NCI-H1930 (cell line): ENCODE measurements at regions not wholly inside any gene's neighbourhood (a gene's known extent, or its start where the extent isn't known, plus 50 kb on each side); places are given as distances from the start of the nearest gene placed in this dataset.
"Not testable (repeated sequence)": the region's sequence is repeated elsewhere in the genome, so short reads cannot be mapped to it uniquely, and the experiment has no call there.

Experiments used
- DNase-seq, 2 experiments: peaks; one replicate each; lab custom pipeline; 2025; lab: John Stamatoyannopoulos, UW

GRCh38 chr10:55899472-55900147 lies 461.4 kb downstream of the ZWINT start:
- DNase-seq = not testable (repeated sequence)

DNA sequence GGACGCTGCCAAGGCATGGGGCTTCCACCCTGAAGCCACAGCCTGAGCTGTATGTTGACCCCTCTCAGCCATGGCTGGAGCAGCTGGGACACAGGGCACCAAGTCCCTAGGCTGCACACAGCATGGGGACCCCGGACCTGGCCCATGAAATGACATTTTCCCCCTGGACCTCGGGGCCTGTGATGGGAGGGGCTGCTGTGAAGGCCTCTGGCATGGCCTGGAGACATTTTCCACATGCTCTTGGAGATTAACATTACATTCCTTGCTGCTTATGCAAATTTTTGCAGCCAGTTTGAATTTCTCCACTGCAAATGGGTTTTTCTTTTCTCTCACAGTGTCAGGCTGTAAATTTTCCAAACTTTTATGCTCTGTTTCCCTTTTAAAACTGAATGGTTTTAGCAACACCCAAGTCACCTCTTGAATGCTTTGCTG lies 463.6 kb downstream of the ZWINT start:
- DNase-seq = no peak

GRCh38 chr10:55892276-55892675 lies 468.8 kb downstream of the ZWINT start:
- DNase-seq = no peak

GRCh38 chr10:55881588-55881987 lies 479.5 kb downstream of the ZWINT start:
- no peak for DNase-seq

GRCh38 chr10:55873485-55873884 lies 487.6 kb downstream of the ZWINT start:
- DNase-seq = no peak

- no peak for DNase-seq
These were observed 490.9 kb downstream of the ZWINT start for GRCh38 chr10:55870186-55870585.

DNA sequence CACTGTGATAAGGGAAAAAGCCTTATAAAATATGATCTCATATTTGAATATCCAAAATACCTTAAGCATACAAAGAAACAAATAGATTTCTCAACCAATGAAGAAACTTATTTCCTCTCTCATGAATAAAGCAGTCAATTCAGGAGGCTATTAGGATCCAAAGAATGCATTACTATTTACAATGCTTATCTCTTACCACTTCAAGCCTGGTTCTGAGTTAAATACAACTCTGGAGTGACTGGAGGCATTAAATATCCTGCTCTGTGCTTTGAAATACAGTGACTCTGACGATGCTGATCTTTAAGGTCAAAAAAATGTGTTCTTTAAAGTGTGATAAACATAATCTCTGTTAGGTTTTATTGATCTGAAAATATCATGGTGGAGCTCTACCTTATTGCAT lies 493.2 kb downstream of the ZWINT start:
- no peak for DNase-seq

- no peak for DNase-seq
These were observed 502.3 kb downstream of the ZWINT start for GRCh38 chr10:55858730-55859129.

GRCh38 chr10:55852900-55853299 lies 508.2 kb downstream of the ZWINT start:
- DNase-seq = peak; percentile 75 to 77

- DNase-seq = no peak
These were observed 523.8 kb downstream of the ZWINT start for GRCh38 chr10:55837273-55837672.

DNA sequence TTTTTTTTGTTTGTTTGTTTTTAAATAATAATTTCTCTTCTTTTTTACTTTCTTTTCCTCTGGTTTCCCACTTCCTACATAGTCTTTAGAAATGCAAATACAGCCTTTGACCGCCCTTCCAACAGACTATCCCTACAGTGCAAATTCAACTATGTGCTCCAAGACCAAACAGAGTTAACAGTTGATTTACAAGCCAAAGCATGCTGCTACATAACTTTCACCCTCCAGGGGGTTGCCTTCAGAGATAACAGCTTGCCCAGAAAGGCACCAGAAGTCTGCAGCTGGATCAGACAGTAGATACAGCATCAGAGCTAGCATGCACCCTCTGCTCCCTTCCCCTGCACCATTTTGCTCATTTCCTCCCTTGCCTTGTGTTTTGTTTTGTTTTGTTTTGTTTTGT lies 539.0 kb downstream of the ZWINT start:
- DNase-seq = no peak

- no peak for DNase-seq
These were observed 540.6 kb downstream of the ZWINT start for GRCh38 chr10:55820478-55820877.

DNA sequence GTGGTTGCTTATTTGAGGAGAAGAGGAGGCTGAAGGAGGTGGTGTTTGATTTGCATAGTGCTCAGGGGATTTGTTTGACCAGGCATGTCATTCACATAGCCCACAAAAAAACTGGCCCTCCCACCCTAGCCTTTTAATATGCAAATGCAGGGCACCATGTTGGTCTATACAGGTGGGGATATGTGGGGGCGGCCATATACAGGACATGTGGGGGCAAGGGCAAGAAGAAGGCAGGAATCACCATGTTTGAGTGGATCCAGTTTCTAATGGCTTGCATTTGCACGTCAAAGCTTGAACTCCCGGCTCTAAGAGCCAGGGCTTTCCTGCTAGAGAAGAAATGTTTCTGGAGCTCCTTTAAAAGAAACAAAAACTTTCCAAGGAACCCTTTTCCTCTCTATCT lies 541.0 kb downstream of the ZWINT start:
- no peak for DNase-seq

DNA sequence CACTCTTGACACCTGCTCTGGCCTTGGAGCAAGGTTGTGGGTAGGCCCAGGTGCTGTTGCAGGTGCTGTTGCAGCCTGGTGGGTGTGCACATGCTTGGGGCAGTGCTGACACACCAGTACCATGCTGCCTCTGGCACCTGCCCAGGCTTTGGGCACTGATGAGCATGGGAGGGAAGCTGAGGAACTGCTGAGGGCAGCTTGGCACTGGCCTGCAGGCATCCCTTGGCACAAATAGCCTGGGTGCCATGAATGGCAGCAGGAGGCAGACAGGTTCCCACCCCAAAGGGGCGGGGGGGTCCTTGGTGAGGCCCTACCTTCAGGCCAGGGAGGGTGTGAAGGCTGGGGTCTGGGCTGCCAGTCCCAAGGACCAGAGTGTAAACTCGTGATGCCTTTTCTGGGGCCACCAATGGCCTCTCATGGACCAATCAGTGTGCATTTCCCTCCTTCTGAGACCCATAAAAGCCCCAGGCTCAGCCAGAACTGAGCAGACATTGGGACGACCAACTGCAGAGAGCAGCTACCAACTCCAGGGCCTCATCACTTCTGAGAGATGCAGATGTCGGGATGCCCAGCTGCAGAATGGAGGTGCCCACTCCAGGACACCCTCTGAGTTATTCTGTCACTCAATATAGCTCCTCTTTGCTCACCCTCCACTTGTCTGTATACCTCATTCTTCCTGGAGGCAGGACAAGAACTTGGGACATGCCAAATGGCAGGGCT lies 547.4 kb downstream of the ZWINT start:
- DNase-seq = no peak

- no peak for DNase-seq
These were observed 558.0 kb downstream of the ZWINT start for GRCh38 chr10:55803055-55803454.

GRCh38 chr10:55801353-55801661 lies 559.8 kb downstream of the ZWINT start:
- no peak for DNase-seq

DNA sequence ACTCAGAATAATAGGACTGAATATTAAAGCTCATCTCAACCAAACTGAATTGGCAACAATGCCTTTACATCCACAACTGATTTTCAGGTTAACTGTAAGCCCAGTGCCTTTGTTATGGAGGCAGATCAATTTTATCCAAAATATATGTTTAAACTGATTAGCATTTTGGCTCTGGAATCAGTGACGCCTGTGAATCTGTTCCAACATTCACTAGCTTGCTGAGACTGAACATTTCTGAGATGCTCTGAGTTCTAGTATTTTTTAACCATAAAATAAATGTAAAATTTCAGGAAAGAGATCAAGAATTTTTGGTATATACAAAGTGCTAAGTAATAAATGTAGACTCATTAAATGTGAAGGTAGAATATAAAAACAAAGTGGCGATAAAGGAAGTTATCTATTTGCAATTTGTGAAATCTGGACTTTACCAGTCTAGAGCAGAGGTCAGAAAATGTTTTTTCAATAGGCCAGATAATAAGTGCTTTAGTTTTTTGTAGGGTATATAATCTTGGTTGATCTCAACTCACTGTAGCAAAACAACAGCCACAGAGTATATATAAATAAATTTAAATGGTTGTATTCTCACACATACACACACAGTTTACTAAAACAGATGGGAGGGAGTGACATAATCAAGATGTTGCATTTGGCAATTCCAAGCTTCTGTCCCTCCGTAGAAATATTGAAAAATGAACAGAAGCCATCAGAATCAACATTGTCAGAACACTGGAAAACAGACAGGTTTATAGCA lies 560.3 kb downstream of the ZWINT start:
- DNase-seq = no peak

DNA sequence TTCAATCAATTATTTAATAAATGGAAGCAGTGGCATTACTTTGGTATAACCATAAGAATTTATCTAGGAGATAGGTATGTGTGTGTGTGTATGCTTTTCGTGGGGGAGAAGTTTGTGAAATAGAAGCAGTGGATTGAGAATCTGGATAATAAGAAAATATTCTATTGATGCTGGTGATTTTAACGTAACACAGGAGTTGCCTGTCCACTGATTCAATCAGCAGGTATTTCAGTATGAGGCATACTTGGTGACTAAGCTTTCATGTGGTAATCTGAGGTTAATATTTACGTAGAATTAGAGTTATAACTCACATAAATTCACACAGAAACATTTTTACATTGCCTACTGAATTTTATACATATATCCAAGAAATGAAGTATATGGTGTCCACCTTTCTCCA lies 568.0 kb downstream of the ZWINT start:
- DNase-seq = no peak

GRCh38 chr10:55790276-55790675 lies 570.8 kb downstream of the ZWINT start:
- DNase-seq = not testable (repeated sequence)

- DNase-seq = no peak
These were observed 574.5 kb downstream of the ZWINT start for GRCh38 chr10:55786461-55787050.

DNA sequence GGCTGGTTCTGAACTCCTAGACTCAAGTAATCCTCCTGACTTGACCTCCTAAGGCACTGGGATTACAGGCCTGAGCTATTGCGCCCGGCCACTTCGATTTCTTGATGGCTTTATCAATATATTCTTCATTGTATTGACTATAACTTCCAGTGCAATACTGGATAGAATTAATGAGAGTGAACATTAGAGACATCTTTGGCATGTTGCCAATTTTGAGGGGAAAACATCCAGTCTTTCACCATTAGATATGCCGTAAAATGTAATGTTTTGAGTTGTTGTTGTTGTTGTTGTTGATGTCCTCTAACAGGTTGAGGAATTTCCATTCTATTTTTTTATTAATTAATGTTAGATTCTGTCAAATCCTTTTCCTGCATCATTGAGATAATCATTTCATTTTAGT lies 578.9 kb downstream of the ZWINT start:
- no peak for DNase-seq

DNA sequence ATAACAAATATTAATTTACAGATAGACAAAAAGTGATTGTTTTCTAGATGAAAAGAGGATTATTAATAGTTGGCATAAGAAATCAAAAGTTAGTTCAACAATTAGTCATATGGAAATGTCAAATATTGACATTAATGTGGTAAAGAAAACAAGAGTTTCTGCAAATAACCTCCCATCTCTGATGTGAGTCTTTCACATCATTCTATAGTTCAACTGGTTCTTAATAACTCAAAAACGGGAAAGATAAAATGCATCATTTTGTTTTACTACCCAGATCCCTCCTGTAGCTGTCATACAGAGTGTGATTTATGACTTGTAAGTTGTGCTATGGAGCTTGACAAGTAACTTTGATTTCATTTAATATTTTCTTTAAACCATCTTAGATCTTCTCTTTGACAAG lies 594.8 kb downstream of the ZWINT start:
- DNase-seq = no peak

DNA sequence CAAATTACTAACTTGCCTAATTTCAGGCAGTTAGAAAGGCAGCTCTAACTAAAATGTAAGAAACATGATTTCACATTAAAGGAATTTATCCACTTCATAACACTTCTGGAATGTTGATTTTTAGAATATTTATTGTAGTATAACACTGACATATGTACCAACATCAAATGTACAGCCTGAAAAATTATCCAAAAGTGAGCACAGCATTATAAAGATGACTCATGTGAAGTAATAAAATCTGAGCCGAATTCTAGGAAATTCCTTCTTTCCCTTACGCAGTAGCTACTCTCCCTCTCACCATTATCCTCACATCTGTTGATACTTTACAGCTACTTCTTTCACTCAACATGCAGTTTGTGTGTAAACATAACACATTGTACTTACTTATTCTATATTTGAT lies 610.6 kb downstream of the ZWINT start:
- no peak for DNase-seq
